CD1c-positive myeloid dendritic cell (primary cell): ENCODE measurements at regions not wholly inside any gene's neighbourhood (a gene's known extent, or its start where the extent isn't known, plus 50 kb on each side); places are given as distances from the start of the nearest gene placed in this dataset.
A peak's percentile ranks its signal among the peaks of the same experiment; 100 is the strongest.

Experiments used
- DNase-seq: peaks from one replicate; pipeline ENCODE4 v3.0.0-alpha.2; 2016; ENCODE audit errors: extremely low spot score

GRCh38 chr10:29857843-29858701, 201.3 kb downstream of the JCAD start:
- peak; percentile 38 for DNase-seq

GRCh38 chr10:29856295-29856694, 203.1 kb downstream of the JCAD start:
- DNase-seq, result no peak

- no peak for DNase-seq
Observed at GRCh38 chr10:29853913-29854312, 205.5 kb downstream of the JCAD start.

- DNase-seq, result no peak
Observed at GRCh38 chr10:29851241-29851640, 208.1 kb downstream of the JCAD start.

GRCh38 chr10:29850371-29850770, 209.0 kb downstream of the JCAD start:
- no peak for DNase-seq

GRCh38 chr10:29849886-29850285, 209.5 kb downstream of the JCAD start:
- DNase-seq, result no peak

GRCh38 chr10:29849126-29849833, 210.1 kb downstream of the JCAD start:
- no peak for DNase-seq

GRCh38 chr10:29846881-29847280, 212.1 kb upstream of the SVIL start:
- no peak for DNase-seq

- no peak for DNase-seq
Observed at GRCh38 chr10:29845166-29845565, 210.4 kb upstream of the SVIL start.

GRCh38 chr10:29843143-29843542, 208.4 kb upstream of the SVIL start:
- DNase-seq, result no peak

- DNase-seq, result no peak
Observed at GRCh38 chr10:29841724-29842649, 207.2 kb upstream of the SVIL start.

- no peak for DNase-seq
Observed at GRCh38 chr10:29840516-29841276, 205.9 kb upstream of the SVIL start.

GRCh38 chr10:29839826-29840515, 205.2 kb upstream of the SVIL start:
- no peak for DNase-seq

- no peak for DNase-seq
Observed at GRCh38 chr10:29838539-29838938, 203.8 kb upstream of the SVIL start.

GRCh38 chr10:29837586-29837985, 202.8 kb upstream of the SVIL start:
- no peak for DNase-seq

- no peak for DNase-seq
Observed at GRCh38 chr10:29836396-29836795, 201.6 kb upstream of the SVIL start.

GRCh38 chr10:29835055-29835454, 200.3 kb upstream of the SVIL start:
- DNase-seq, result no peak

GRCh38 chr10:29830531-29831512, 196.1 kb upstream of the SVIL start:
- no peak for DNase-seq

GRCh38 chr10:29829776-29830175, 195.0 kb upstream of the SVIL start:
- DNase-seq, result peak; percentile 30
